ENCODE measurements at regions not wholly inside any gene's neighbourhood (a gene's known extent, or its start where the extent isn't known, plus 50 kb on each side); places are given as distances from the start of the nearest gene placed in this dataset.

DNA sequence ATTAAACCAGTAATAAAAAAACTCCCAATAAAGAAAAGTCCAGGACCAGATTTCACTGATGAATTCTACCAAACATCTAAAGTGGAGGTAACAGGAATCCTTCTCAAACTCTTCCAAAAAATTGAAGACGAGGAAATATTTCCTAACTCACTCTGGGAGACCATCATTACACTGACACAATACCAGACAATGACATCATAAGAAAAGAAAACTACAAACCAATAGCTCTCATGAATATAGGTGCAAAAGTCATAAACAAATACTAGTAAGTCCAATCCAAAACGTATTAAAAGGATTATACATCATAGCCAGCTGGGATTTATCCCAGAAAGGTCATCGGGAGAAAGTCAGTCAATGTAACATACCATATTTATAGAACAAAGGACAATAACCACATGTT, 94.0 kb upstream of the RAB18 start:
- no peak for TF ChIP-seq POLR2A (IDR thresholded peaks at IDR 0.05; ENCODE audit: low read length)
- TF ChIP-seq GATA1 (IDR thresholded peaks at IDR 0.05; ENCODE audit: low read depth, low read length), result no peak
